Myocyte (in vitro differentiated cells): ENCODE measurements at regions not wholly inside any gene's neighbourhood (a gene's known extent, or its start where the extent isn't known, plus 50 kb on each side); places are given as distances from the start of the nearest gene placed in this dataset.
A peak's percentile ranks its signal among the peaks of the same experiment; 100 is the strongest.

Experiments
- DNase-seq: peaks from one replicate; pipeline ENCODE4 v3.0.0-alpha.2; 2012; ENCODE audit warnings: low read depth

GRCh38 chr3:140816372-140817195, 125.1 kb upstream of the SLC25A36 start:
- DNase-seq: no peak

GRCh38 chr3:140821493-140821892, 120.1 kb upstream of the SLC25A36 start:
- no peak for DNase-seq

- peak; percentile 73 for DNase-seq
Observed at GRCh38 chr3:140822401-140823047, 119.1 kb upstream of the SLC25A36 start.

DNA sequence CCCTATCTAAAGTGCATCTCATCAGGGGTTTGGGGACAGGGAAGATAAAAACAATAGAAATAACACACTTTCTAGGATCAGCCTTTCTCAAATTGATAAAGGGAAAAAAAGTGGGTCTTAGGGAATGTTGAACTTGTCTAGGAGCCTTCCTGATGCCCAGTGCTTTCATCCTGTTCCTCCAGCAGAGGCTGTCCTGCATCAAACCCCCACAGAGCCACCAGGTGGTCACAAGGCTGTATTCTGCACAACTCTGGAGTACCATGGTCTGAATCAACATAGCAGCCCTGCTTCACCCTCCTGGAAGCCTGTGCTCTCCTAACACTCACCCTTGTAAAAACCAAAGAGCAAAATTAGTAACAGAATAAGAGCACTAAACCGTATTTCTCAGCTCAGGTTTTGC, 118.5 kb upstream of the SLC25A36 start:
- peak; percentile 36 for DNase-seq

- no peak for DNase-seq
Observed at GRCh38 chr3:140827894-140828293, 113.7 kb upstream of the SLC25A36 start.

- no peak for DNase-seq
Observed at GRCh38 chr3:140828585-140828984, 113.1 kb upstream of the SLC25A36 start.

DNA sequence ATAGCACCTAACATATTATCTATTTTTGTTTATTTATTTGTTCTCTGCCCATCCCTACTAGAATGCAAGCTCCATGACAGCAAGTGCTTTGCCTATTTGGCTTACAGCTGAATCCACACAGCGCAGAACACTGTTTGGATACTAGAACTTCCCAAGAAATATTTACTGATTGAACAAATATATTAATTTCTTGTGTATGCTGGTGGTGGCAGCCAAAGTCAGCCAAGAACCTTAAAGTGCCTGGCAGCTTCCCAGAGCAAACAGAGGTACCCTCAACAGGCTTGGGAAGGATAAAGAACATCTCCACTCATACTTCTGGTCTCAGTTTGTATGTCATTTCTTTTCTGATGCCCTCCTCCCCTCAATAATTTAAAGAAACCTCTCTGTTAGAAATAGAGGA, 111.8 kb upstream of the SLC25A36 start:
- DNase-seq: no peak

DNA sequence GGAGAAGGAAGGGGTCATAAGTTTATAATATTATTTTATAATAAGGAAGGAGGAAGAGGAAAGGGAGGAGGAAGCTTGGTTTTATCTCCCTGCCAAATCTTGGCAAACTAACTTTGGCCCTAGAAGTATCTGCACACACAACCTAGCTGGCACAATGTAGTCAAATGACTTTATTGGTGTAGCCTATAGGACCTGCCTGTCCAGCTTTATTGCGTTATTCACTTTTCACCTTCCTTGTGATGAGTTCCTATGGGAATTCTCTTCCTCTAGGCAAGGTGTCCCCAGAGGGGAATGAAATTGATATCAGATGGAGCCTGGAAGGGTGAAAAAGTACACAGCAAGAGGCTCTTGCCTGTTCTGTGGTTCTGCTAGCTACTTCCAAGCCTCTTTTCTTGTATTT, 111.2 kb upstream of the SLC25A36 start:
- DNase-seq: no peak

- no peak for DNase-seq
Observed at GRCh38 chr3:140832883-140833282, 108.8 kb upstream of the SLC25A36 start.

- peak; percentile 40 for DNase-seq
Observed at GRCh38 chr3:140834266-140835037, 107.2 kb upstream of the SLC25A36 start.

DNA sequence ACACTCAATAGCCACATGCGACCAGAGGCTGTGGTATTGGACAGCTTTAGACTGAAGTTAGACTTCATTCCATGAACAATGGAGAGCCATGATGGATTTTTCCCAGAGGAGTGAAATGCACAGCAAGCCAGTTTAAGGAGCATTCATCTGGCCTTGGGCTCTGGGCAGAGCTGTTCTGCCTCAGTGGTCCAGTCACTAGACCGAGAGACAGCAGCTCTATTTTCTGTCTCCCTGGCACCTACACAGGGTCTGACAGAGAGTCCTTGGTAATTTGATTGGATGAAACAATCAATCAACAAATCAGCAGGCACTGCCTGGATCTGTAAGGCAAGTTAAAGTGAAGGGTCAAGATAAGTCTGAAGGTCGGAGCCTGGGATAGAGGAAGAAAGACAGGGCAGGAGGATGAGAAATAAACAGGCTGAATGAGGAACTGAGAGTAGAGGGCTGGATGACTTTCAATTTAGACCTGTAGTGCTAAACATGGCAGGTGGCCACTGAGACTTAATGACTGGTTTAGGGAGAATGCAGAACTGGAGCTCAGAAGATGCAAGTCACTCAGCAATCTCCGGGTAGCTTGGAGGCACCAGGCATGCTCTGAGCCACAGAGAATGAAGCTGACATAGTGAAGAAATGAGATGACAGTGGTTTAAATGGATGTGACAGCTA, 98.5 kb upstream of the SLC25A36 start:
- peak; percentile 56 for DNase-seq

DNA sequence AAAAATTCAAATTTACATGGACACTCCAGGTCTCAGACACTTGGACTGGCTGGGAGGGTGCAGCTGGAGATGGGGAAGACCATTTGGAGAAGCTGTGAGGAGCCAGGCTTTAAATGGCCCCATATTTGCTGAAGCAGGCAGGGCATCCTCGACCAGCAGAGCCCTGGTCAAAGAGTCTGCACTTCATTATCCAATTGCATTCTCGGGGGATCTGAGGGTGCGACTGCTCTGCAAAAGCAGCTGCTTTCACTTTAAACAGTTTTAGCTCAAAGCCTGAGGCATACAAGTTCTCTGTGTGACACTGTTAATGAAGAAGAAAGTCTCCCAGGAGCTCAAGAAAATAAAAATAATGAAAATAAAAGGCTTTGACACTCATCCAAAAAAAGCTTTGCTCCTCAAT, 98.0 kb upstream of the SLC25A36 start:
- no peak for DNase-seq

- no peak for DNase-seq
Observed at GRCh38 chr3:140844072-140844471, 97.6 kb upstream of the SLC25A36 start.

DNA sequence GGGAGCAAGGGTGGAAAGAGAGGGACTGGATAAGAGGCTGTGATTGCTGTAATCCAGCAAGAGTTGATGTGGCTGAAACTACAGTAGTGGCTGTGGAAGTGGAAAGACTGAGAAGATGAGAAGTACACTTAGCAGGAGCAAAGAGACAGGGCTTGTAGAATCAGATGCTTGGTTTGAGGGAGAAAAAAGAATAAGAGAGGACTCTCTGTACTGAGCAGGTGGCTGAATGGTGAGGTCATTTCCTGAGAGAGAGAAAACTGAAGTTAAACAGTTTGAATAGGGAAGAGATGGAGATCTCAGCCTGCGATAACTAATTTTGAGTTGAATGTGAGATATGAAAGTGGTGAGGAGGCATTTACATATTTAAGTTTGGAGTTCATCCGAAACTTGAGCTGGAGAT, 95.8 kb upstream of the SLC25A36 start:
- no peak for DNase-seq

DNA sequence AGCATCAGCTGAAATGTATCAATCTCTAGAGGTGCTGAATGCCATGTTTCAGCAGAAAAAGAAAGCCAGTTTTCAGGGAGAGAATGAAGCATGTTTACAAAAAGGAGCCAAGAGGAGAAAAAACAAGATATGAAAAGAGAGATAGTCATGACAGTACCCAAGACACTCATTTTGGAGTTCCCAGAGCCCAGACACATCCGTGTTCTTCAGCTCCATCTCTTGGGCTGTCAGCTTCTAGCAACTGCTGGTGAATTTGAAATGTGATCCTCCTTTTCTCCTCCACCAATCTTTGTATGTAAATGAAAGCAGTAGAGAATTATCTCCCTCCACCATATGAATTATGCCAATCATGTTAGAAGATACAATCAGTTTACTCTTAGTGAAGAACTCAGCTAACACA, 93.0 kb upstream of the SLC25A36 start:
- DNase-seq: peak; percentile 58

DNA sequence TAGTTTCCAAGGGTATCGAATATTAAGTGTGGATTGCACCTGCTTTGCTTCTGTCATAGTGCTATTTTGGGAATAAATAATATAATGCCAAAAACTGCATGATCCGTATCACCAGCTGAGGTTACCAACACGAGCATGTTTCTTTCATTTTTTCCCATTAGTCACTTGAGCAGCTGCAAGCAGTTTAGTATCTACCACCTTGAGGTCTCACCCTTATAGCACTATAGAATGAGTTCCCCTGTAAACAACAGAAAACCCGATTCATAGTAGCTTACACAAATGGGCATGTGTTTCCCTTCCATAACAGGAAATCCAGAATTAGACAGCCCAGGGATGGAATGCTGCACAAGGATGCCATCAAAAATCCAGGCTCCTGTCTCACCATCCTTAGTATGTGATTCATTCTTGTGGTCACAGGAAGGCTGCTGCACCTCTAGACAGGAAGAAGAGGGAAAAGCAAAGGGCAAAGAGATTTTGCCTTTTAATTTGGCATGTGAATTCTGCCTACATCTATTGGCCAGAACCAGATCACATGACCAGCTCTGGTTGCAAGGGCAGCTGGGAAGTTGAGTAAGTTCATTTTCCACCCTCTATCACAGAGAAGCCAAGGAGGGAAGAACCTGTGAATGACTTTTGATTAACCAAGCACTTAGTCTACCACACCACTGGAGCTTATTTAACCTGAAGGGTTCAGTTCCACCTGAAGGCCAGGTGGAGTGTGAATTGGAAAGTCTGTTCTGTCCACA, 91.3 kb upstream of the SLC25A36 start:
- peak; percentile 79 for DNase-seq

- peak; percentile 67 for DNase-seq
Observed at GRCh38 chr3:140854961-140855360, 86.7 kb upstream of the SLC25A36 start.

DNA sequence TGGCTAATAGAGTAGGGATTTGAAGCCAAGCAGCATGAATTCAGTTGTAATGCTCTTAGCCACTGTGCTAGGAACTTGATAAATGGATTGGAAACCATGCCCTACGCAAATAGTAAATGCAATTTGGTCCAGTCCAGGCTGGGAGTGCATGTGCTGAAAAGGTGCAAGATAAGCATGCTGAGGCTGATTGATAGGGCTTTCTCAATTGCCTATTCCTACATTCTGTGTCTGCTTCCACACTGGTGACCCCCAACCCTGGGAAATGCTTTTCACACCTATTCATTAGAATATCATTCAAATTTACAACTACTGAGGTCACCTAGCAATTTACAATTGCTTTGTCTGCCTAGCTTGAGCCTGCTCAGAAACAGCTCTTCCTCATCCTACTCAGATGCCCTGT, 84.7 kb upstream of the SLC25A36 start:
- DNase-seq: no peak

GRCh38 chr3:140857993-140858392, 83.6 kb upstream of the SLC25A36 start:
- no peak for DNase-seq

DNA sequence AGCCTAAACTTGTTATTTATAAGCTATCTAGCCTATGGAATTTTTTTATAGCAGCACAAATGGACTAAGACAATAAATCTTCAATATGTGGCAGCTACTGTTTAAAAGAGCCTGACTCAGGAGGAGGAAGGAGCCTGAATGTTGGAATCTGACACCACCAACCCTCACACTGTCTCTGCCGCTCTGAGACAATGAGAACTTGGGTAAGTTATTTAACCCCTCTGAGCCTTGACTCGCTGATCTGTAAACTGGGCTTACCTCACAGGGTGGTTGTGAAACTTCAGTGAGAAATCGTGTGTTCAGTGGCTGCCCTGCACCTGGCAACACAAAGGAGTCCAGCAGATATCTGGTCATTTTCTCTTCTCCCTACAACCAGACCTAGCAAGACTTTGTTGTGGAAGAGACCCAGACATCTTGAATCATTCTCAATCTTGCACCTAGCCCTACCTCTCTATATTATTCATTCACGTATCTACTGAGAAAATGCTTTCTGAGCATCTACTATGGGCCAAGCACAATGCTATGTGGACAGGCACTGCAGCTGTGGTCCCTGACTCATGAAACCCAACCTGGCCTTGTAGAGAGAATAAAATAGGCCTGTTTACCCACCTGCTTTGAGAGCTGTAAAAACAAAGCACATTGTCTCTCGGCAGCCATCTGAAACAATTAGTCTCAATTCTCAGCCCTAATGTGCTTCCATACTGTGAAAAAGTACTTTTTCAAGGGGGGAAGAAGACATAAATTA, 81.9 kb upstream of the SLC25A36 start:
- DNase-seq: peak; percentile 83
